ENCODE measurements at regions not wholly inside any gene's neighbourhood (a gene's known extent, or its start where the extent isn't known, plus 50 kb on each side); places are given as distances from the start of the nearest gene placed in this dataset.
A peak's percentile ranks its signal among the peaks of the same experiment; 100 is the strongest.

DNA sequence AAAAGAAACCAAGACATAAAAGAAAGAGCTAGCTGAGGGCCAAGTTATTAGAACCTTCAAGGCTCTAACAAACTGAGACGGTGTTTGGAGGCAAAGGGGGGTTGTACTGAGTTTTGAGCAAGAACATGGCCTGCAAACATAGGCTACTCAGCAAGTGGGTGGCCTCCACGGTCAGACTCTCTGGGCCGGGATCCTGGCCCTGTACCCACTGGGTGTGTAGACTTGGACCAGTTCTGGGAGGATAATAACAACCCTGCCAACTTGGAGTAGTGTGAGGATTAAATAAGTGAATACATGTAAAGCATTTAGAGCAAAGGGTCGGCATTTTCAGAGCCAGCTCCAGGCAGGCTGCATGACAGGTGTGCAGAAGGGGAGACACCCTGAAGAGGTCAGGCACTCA is 56.1 kb upstream of the TNFRSF19 start:
- no peak for DNase-seq
- intact Hi-C loops (cut with DNase I): no loop called here
- 33 to 45% (median 39%) methylated on average over 4 of the region's 4 CpGs for WGBS, 3 donors

DNA sequence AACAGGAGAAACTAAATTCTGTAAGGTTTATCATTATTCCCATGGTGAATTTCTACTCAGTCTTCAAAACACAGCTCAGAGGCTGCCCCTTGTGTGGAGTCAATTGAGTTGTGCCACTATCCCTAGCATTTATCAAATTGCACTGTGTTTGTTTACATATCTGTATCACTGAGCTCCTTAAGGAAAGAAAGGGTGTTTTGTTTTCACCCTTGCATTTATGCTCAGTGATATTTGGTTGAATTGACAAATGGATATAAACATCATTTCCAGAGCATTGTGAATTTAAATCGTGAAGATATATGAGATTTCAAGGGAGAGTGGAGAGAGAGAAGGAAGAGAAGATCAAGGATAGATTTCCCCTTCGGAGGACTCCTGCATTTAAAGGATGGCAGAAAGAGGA is 55.1 kb upstream of the TNFRSF19 start:
- 86 to 94% (median 87%) methylated on average over 2 of the region's 2 CpGs for WGBS, 3 donors
- Histone ChIP-seq H3K4me3 (no peak overlapping the region), H3K27ac (no peak overlapping the region), H3K4me1 (peaks cover 35% of the 10 kb centered on the region), H3K9me3 (no peaks in the 10 kb centered on the region), H3K36me3 (ENCODE audit: insufficient read depth in 1 of 2, low read depth in 1 of 2) (no peaks in the 10 kb centered on the region), H3K27me3 (ENCODE audit: insufficient read depth in 3 of 3, low read length in 2 of 3) (no peaks in the 10 kb centered on the region)
- TF ChIP-seq, protein P1, sequence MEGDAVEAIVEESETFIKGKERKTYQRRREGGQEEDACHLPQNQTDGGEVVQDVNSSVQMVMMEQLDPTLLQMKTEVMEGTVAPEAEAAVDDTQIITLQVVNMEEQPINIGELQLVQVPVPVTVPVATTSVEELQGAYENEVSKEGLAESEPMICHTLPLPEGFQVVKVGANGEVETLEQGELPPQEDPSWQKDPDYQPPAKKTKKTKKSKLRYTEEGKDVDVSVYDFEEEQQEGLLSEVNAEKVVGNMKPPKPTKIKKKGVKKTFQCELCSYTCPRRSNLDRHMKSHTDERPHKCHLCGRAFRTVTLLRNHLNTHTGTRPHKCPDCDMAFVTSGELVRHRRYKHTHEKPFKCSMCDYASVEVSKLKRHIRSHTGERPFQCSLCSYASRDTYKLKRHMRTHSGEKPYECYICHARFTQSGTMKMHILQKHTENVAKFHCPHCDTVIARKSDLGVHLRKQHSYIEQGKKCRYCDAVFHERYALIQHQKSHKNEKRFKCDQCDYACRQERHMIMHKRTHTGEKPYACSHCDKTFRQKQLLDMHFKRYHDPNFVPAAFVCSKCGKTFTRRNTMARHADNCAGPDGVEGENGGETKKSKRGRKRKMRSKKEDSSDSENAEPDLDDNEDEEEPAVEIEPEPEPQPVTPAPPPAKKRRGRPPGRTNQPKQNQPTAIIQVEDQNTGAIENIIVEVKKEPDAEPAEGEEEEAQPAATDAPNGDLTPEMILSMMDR (IDR thresholded peaks at IDR 0.05): no peak
- intact Hi-C loops (cut with DNase I): loop anchor here in 1 of 2 donors (5.0 kb wide), 1 partner anchor 42 kb away; no protein-coding TSS in a partner anchor
- ATAC-seq (no peak), DNase-seq (no peak)

More for the DNA sequence above, 56.1 kb upstream of the TNFRSF19 start:
- Histone ChIP-seq H3K4me3 (no peak overlapping the region), H3K27me3 (ENCODE audit: insufficient read depth in 3 of 3, low read length in 2 of 3) (no peaks in the 10 kb centered on the region), H3K27ac (no peak overlapping the region), H3K36me3 (ENCODE audit: insufficient read depth in 1 of 2, low read depth in 1 of 2) (no peaks in the 10 kb centered on the region), H3K9me3 (no peaks in the 10 kb centered on the region), H3K4me1 (peaks cover 35% of the 10 kb centered on the region)
- ATAC-seq: no peak
- TF ChIP-seq, protein P1 (IDR thresholded peaks at IDR 0.05): no peak

DNA sequence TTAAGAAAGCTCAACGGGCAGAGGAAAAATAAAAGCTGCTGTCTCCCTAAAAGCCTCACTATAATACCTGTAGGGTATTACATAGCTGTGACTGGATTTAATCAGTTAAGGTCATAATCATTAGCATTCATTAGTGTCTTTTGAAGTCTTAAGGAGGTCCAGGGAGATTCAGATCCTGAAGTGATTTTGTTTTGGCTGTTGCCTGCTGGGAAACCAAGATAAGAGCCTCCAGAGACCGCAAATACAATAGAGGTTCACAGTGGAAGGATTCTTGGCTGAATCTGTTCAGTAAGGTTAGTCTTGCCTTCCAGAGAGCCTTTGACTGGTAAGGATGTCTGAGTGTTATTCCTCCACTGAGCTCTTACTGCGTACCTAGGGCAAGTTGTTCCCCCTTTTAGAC is 54.0 kb upstream of the TNFRSF19 start:
- WGBS, 3 donors: 50 to 60% (median 58%) methylated on average over 3 of the region's 3 CpGs
- TF ChIP-seq, protein P1 (IDR thresholded peaks at IDR 0.05): no peak
- intact Hi-C loops (cut with DNase I): loop anchor here in 1 of 2 donors (5.0 kb wide), 1 partner anchor 41 kb away; no protein-coding TSS in a partner anchor
- Histone ChIP-seq H3K27me3 (ENCODE audit: insufficient read depth in 3 of 3, low read length in 2 of 3) (no peaks in the 10 kb centered on the region), H3K4me1 (peaks cover 26% of the 10 kb centered on the region), H3K36me3 (ENCODE audit: insufficient read depth in 1 of 2, low read depth in 1 of 2) (no peaks in the 10 kb centered on the region), H3K9me3 (no peaks in the 10 kb centered on the region), H3K27ac (no peak overlapping the region), H3K4me3 (no peak overlapping the region)
- DNase-seq: no peak
- ATAC-seq: no peak

DNA sequence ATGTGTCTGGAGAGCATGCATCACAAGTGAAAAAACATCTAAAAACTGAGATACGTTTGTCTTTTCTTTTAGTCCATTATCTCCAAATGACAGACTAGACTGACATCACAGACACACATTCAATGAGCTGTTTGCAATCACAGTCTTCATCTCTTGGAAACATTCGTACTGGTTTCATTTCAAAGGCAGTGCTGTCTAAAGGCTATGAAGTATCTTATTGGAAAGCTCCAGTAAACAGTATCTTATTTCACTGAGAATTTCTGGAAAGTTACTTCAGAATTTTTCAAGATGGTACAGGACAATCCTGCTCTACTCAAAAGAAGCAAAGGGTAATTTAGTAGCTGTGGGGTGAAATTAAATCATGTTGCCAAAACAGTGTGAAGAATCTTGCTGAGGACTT is 53.5 kb upstream of the TNFRSF19 start:
- no peak overlapping the region for H3K4me3 ChIP-seq
- 16 to 35% (median 18%) methylated on average over 2 of the region's 2 CpGs for WGBS, 3 donors
- H3K27me3 ChIP-seq (ENCODE audit: insufficient read depth in 3 of 3, low read length in 2 of 3): no peaks in the 10 kb centered on the region
- TF ChIP-seq, protein P1 (IDR thresholded peaks at IDR 0.05): no peak
- DNase-seq (no peak), ATAC-seq (peak in 3 of 4 donors; percentile 40 to 86 (median 43))
- no peaks in the 10 kb centered on the region for H3K36me3 ChIP-seq (ENCODE audit: insufficient read depth in 1 of 2, low read depth in 1 of 2)
- peaks cover 22% of the 10 kb centered on the region for H3K4me1 ChIP-seq
- H3K27ac ChIP-seq: peak overlapping the region; percentile 0
- no peaks in the 10 kb centered on the region for H3K9me3 ChIP-seq
- intact Hi-C loops (cut with DNase I): loop anchor here in 1 of 2 donors (5.0 kb wide), 1 partner anchor 41 kb away; no protein-coding TSS in a partner anchor

DNA sequence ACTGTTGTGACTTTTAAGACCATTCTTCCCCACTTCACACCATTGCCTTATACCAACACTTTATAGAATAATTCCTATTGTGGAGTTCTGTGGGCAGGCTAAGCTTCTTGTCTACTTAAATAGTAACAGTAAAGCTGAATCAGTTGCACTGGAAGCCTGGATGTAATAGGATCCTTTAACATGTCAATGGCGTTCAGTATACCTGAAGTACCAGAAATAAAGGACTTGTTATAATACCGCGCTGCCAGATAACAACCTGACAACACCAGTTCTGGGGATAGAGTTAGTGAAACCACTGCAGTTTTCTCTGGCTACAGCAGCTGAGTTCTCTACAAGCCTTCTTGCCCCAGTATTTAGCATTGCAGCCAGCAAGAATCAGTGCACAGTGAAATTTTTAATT is 52.0 kb upstream of the TNFRSF19 start:
- intact Hi-C loops (cut with DNase I): loop anchor here in 1 of 2 donors (5.0 kb wide), 1 partner anchor 39 kb away; no protein-coding TSS in a partner anchor
- DNase-seq (no peak), ATAC-seq (peak in 1 of 4 donors; percentile 62)
- Histone ChIP-seq H3K4me1 (peaks cover 22% of the 10 kb centered on the region), H3K27ac (no peak overlapping the region), H3K27me3 (ENCODE audit: insufficient read depth in 3 of 3, low read length in 2 of 3) (no peaks in the 10 kb centered on the region), H3K4me3 (no peak overlapping the region), H3K9me3 (no peaks in the 10 kb centered on the region), H3K36me3 (ENCODE audit: insufficient read depth in 1 of 2, low read depth in 1 of 2) (no peaks in the 10 kb centered on the region)
- TF ChIP-seq, protein P1 (IDR thresholded peaks at IDR 0.05): no peak
- WGBS, 3 donors: 37 to 67% (median 41%) methylated on average over 3 of the region's 3 CpGs
